ENCODE measurements at regions not wholly inside any gene's neighbourhood (a gene's known extent, or its start where the extent isn't known, plus 50 kb on each side); places are given as distances from the start of the nearest gene placed in this dataset.

- in situ Hi-C loops (cut with HindIII; ENCODE audit: low sequenced_read_pairs), result no loop called here
- H3K4me3 ChIP-seq (ENCODE audit: low read depth, low read length), result no peak overlapping the region
- DNase-seq (ENCODE audit: low read depth, low spot score), result no peak
- no peak for TF ChIP-seq CTCF (IDR thresholded peaks at IDR 0.05; ENCODE audit: low read depth, low read length)
Measured at GRCh38 chr14:96653597-96653996, 143.6 kb upstream of the VRK1 start.

- no peak for TF ChIP-seq CTCF (IDR thresholded peaks at IDR 0.05; ENCODE audit: low read depth, low read length)
- in situ Hi-C loops (cut with HindIII; ENCODE audit: low sequenced_read_pairs), result no loop called here
- H3K4me3 ChIP-seq (ENCODE audit: low read depth, low read length), result no peak overlapping the region
- DNase-seq (ENCODE audit: low read depth, low spot score), result no peak
Measured at GRCh38 chr14:96658611-96659010, 138.6 kb upstream of the VRK1 start.

GRCh38 chr14:96660123-96660522, 137.1 kb upstream of the VRK1 start:
- H3K4me3 ChIP-seq (ENCODE audit: low read depth, low read length), result no peak overlapping the region
- no peak for TF ChIP-seq CTCF (IDR thresholded peaks at IDR 0.05; ENCODE audit: low read depth, low read length)
- DNase-seq (ENCODE audit: low read depth, low spot score), result no peak
- in situ Hi-C loops (cut with HindIII; ENCODE audit: low sequenced_read_pairs), result no loop called here

GRCh38 chr14:96660667-96661066, 136.5 kb upstream of the VRK1 start:
- TF ChIP-seq CTCF (IDR thresholded peaks at IDR 0.05; ENCODE audit: low read depth, low read length), result no peak
- DNase-seq (ENCODE audit: low read depth, low spot score), result no peak
- in situ Hi-C loops (cut with HindIII; ENCODE audit: low sequenced_read_pairs), result no loop called here
- no peak overlapping the region for H3K4me3 ChIP-seq (ENCODE audit: low read depth, low read length)

- in situ Hi-C loops (cut with HindIII; ENCODE audit: low sequenced_read_pairs), result no loop called here
- H3K4me3 ChIP-seq (ENCODE audit: low read depth, low read length), result no peak overlapping the region
- no peak for DNase-seq (ENCODE audit: low read depth, low spot score)
- no peak for TF ChIP-seq CTCF (IDR thresholded peaks at IDR 0.05; ENCODE audit: low read depth, low read length)
Measured at GRCh38 chr14:96661244-96661969, 135.8 kb upstream of the VRK1 start.

- TF ChIP-seq CTCF (IDR thresholded peaks at IDR 0.05; ENCODE audit: low read depth, low read length), result no peak
- no peak overlapping the region for H3K4me3 ChIP-seq (ENCODE audit: low read depth, low read length)
- DNase-seq (ENCODE audit: low read depth, low spot score), result no peak
- in situ Hi-C loops (cut with HindIII; ENCODE audit: low sequenced_read_pairs), result no loop called here
Measured at GRCh38 chr14:96662116-96662970, 134.8 kb upstream of the VRK1 start.
